ENCODE measurements at regions not wholly inside any gene's neighbourhood (a gene's known extent, or its start where the extent isn't known, plus 50 kb on each side); places are given as distances from the start of the nearest gene placed in this dataset.

DNA sequence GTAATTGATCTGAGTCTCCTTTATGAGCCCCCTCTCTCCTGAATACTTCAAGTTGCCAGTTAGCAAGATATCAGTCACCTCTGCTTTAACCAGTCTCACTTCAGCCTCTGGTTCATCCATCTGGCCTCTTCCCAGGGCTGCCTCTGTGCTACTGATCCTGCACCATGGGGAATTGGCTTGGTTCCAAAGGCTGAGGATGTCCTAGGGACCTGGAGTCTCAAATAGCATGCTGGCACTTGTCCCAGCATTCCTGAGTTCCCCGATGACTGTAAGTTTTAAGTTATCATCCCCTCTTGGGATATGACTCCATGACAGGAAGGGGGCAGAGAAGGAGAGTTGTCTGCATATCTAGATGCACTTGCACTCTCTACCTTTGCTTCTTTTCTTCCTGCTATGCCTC lies 252.0 kb downstream of the PTBP2 start:
- no peak for TF ChIP-seq POLR2A (IDR thresholded peaks at IDR 0.05; ENCODE audit: borderline replicate concordance, extremely low read depth, insufficient read depth, insufficient read length)
- TF ChIP-seq CTCF (IDR thresholded peaks at IDR 0.05 in 2 of 3, conservative IDR thresholded peaks at IDR 0.05 in 1 of 3; ENCODE audit: borderline replicate concordance in 1 of 3, insufficient read depth in 1 of 3, low read depth in 2 of 3, low read length in 2 of 3) = no peak
- no peak for TF ChIP-seq RAD21 (IDR thresholded peaks at IDR 0.05; ENCODE audit: low read depth)
- TF ChIP-seq ATF3 (IDR thresholded peaks at IDR 0.05) = no peak

Data from HCT116 (cell line).